ENCODE measurements at regions not wholly inside any gene's neighbourhood (a gene's known extent, or its start where the extent isn't known, plus 50 kb on each side); places are given as distances from the start of the nearest gene placed in this dataset.

DNA sequence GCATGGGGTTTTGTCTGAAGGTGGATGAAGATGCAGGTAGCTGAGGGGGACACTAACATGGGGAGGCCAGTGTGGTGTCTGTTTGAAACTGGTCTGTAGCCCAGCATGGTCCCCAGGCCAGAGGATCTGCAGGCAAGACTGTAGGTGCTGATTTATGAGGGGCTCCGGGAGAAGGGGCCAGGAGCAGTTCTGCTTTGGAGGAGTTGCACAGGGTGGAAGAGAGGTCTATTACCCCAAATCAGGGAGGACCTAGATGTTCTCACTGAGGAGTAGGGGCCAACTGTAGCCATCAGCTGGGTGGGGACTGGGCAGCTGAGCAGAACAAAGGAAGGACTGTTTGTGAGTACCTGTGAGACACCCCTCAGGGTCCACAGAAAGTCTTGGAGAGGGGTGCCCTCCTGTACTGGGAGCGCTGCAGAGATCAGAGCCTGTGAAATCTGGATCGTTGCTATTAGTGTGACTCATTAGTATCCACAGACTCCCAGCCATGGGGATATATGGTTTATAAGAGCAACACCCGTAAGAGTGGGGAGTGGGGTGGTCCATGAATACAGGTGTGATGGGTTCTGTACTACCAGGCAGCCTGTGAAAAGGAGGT, 64.3 kb upstream of the IRF2BP2 start:
- TF ChIP-seq CTCF (IDR thresholded peaks at IDR 0.05; ENCODE audit: control insufficient read depth, insufficient read depth, low read depth, low read length, missing control alignments) = no peak
- no peak overlapping the region for H3K4me3 ChIP-seq (ENCODE audit: control insufficient read depth, low read depth, low read length)
- DNase-seq (ENCODE audit: low read depth) = no peak

- H3K4me3 ChIP-seq (ENCODE audit: control insufficient read depth, low read depth, low read length) = no peak overlapping the region
- no peak for DNase-seq (ENCODE audit: low read depth)
- no peak for TF ChIP-seq CTCF (IDR thresholded peaks at IDR 0.05; ENCODE audit: control insufficient read depth, insufficient read depth, low read depth, low read length, missing control alignments)
Measured at GRCh38 chr1:234672349-234673135, 62.6 kb upstream of the IRF2BP2 start.

GRCh38 chr1:234670967-234671626, 61.1 kb upstream of the IRF2BP2 start:
- no peak for DNase-seq (ENCODE audit: low read depth)
- no peak overlapping the region for H3K4me3 ChIP-seq (ENCODE audit: control insufficient read depth, low read depth, low read length)
- no peak for TF ChIP-seq CTCF (IDR thresholded peaks at IDR 0.05; ENCODE audit: control insufficient read depth, insufficient read depth, low read depth, low read length, missing control alignments)

GRCh38 chr1:234669499-234669898, 59.5 kb upstream of the IRF2BP2 start:
- TF ChIP-seq CTCF (IDR thresholded peaks at IDR 0.05; ENCODE audit: control insufficient read depth, insufficient read depth, low read depth, low read length, missing control alignments) = no peak
- no peak overlapping the region for H3K4me3 ChIP-seq (ENCODE audit: control insufficient read depth, low read depth, low read length)

GRCh38 chr1:234668577-234668955, 58.6 kb upstream of the IRF2BP2 start:
- no peak for DNase-seq (ENCODE audit: low read depth)
- H3K4me3 ChIP-seq (ENCODE audit: control insufficient read depth, low read depth, low read length) = no peak overlapping the region
- TF ChIP-seq CTCF (IDR thresholded peaks at IDR 0.05; ENCODE audit: control insufficient read depth, insufficient read depth, low read depth, low read length, missing control alignments) = no peak

More at GRCh38 chr1:234669499-234669898, 59.5 kb upstream of the IRF2BP2 start:
- no peak for DNase-seq (ENCODE audit: low read depth)

DNA sequence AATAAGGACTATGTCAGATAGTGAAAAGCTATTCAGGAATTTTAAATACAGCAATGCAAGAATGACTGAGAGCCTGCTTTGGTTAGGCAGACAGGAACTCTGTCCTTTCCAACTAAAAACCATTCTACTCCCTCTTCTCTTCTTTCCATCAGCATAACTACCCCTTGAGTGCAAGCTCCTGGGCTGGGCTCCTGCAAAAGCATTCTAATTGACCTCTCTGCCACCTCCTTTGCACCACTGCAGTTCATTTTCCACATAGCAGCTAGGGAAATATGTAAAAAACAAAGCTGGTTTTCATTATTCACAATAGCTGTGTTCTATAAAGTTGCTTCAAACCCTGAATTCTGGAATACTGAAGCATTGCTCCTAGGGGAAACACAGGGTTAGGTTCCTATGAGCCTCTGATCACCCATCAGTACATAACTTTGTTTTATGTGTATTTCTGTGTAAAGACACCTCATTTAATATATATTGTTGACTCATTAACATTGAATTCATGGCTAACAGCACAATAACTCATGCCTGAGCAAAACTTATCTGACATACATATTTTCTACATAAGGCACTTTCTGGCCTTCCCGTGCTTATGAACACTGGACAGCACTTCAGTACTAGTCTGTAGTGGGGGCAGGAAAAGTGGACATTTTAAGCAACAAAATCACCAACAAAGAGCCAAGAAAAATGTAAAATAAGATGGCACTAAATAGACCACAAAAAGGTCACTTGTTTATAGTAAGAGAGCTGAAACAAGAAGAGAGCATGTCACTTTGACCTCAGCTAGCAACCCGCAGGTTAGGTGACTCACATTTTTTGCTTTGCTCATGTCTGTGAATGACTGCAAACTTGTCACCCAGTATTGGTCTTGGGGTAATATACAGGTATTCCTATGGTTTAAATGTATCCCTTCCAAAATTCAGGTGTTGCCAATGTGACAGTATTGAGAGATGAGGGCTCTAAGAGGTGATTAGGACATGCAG, 57.9 kb upstream of the IRF2BP2 start:
- TF ChIP-seq CTCF (IDR thresholded peaks at IDR 0.05; ENCODE audit: control insufficient read depth, insufficient read depth, low read depth, low read length, missing control alignments) = no peak
- no peak for DNase-seq (ENCODE audit: low read depth)
- no peak overlapping the region for H3K4me3 ChIP-seq (ENCODE audit: control insufficient read depth, low read depth, low read length)
